ENCODE measurements at regions not wholly inside any gene's neighbourhood (a gene's known extent, or its start where the extent isn't known, plus 50 kb on each side); places are given as distances from the start of the nearest gene placed in this dataset.

- DNase-seq (ENCODE audit: low read depth in 2 of 2), result no peak
Observed at GRCh38 chr10:83934641-83935338, 204.5 kb upstream of the GHITM start.

- no peak for DNase-seq (ENCODE audit: low read depth in 2 of 2)
Observed at GRCh38 chr10:83935339-83935736, 204.0 kb upstream of the GHITM start.

GRCh38 chr10:83935911-83936310, 203.4 kb upstream of the GHITM start:
- DNase-seq (ENCODE audit: low read depth in 2 of 2), result no peak

- no peak for DNase-seq (ENCODE audit: low read depth in 2 of 2)
Observed at GRCh38 chr10:83937161-83937560, 202.1 kb upstream of the GHITM start.

DNA sequence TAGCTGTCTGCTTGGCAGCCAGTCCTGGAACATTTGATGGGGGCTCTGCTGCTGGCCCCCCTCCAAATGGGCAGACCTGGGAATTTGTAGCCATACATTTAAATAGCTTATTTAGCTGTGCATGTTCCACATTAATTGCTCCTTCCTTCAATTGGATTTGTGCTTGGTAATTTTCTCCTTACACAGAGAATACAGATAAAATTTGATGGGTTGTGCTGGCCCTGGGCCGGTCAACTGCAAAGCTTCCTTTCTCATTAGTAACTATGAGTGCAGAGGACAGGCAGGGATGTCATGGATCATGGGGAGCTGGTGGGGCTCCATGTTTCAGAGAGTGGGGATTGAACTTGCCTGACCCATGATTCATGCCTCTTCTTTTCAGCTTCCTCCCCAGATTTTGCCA, 201.5 kb upstream of the GHITM start:
- no peak for DNase-seq (ENCODE audit: low read depth in 2 of 2)

DNA sequence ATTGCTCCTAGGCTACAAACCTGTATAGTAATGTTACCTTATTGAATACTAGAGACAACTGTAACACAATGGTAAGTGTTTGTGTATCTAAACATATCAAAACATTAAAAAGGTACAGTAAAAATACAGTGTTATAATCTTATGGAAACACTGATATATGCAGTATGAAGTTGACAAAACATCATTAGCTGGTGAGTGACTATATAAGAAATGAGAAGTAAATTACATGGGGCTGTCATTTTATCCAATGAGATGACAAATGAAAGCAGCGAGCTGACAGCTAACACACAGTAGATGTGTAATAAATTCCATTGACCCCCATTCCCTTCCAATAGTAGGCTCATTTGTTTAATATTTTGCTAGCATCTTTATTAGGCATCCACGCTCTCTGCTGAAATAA, 198.1 kb upstream of the GHITM start:
- no peak for DNase-seq (ENCODE audit: low read depth in 2 of 2)

GRCh38 chr10:83942410-83942809, 196.9 kb upstream of the GHITM start:
- DNase-seq (ENCODE audit: low read depth in 2 of 2), result no peak

DNA sequence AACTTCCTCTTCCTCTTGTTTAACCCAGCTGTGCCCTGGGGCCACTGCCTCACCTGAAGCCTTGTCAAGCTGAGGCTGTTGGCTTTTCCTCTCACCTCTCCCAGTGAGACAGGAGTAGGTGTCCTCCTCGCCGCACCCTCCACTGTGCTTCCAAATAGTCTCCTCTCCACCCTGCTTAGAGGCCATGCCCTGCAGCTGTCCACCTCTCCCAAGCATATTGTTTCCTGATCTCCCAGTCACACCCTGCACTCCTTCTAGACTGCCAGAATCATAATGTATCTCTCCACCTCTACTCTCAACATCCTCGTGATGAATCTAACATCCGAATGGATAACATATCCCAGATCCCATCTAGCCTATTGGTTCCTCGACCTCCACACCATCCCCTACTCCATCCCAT, 196.3 kb upstream of the GHITM start:
- no peak for DNase-seq (ENCODE audit: low read depth in 2 of 2)

DNA sequence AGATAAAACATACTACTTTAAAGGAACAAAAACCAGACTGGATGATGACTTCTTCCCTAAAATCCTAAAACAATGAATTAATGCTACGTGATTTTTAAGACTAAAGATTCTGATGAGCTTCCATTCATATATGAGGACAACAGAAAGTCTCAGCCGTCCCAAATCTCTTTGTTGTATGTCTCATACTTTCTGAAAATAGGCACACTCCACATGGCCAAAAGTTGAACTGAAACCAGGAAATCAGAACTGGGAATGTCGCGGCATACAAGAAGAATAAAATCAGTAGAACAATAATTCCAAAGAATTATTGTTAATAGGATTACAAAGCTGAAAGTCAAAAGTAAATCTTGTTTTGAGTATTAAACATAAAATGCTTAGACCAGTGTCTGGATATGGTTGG, 195.4 kb upstream of the GHITM start:
- DNase-seq (ENCODE audit: low read depth in 2 of 2), result no peak

- DNase-seq (ENCODE audit: low read depth in 2 of 2), result no peak
Observed at GRCh38 chr10:83945982-83946718, 193.2 kb upstream of the GHITM start.

GRCh38 chr10:83952314-83952713, 187.0 kb upstream of the GHITM start:
- DNase-seq (ENCODE audit: low read depth in 2 of 2), result no peak

- DNase-seq (ENCODE audit: low read depth in 2 of 2), result no peak
Observed at GRCh38 chr10:83953589-83953988, 185.7 kb upstream of the GHITM start.

DNA sequence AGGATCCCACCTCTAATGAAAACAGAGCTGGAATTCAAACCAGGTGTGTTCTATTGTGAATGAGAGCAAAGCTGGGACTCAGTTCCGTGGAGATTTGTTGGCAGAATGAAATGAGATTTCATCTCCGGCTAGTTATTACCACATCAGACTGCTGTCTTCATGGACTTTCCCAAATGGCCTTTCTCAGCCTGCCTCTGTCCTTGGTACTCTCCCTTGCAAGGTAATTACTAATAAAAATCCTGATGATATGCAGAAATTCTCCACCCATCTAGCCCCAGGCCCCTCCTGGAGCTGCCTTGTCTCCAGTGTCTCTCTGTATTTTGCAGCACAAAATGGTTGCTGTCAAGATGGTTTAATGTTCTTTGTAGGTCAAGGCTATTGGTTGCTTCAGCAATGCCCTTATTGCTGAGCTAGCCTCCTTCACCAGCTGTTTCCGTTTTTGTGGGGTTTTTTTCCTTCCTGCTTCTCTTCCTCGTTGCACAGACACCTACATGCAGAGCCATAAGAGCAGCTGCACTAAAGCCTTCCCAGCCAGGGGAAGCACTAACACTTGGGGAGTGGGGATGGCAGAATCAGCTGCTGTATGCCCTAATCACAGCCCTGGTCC, 185.0 kb upstream of the GHITM start:
- no peak for DNase-seq (ENCODE audit: low read depth in 2 of 2)

- no peak for DNase-seq (ENCODE audit: low read depth in 2 of 2)
Observed at GRCh38 chr10:83955406-83955805, 183.9 kb upstream of the GHITM start.

GRCh38 chr10:83957168-83957947, 182.0 kb upstream of the GHITM start:
- no peak for DNase-seq (ENCODE audit: low read depth in 2 of 2)

- no peak for DNase-seq (ENCODE audit: low read depth in 2 of 2)
Observed at GRCh38 chr10:83959328-83959727, 180.0 kb upstream of the GHITM start.

DNA sequence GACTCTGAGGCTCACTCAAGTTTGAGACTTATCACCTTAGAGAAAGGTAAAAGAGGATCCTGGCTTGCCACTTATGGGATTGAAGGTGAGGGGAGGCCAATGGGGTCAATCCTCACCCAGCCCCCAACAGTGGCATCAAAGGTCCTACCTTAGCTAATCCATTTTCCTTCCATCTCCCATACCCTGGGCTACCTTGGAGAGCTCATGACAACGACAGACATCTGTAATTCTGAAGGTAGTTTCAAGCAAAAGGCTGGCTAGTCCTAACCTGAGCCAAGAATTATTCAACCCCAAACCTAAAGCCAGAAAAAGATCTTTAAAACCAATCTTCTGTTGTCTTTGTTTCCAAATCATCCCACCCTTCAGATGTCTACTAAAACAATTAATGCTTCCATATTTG, 179.2 kb upstream of the GHITM start:
- DNase-seq (ENCODE audit: low read depth in 2 of 2), result no peak

DNA sequence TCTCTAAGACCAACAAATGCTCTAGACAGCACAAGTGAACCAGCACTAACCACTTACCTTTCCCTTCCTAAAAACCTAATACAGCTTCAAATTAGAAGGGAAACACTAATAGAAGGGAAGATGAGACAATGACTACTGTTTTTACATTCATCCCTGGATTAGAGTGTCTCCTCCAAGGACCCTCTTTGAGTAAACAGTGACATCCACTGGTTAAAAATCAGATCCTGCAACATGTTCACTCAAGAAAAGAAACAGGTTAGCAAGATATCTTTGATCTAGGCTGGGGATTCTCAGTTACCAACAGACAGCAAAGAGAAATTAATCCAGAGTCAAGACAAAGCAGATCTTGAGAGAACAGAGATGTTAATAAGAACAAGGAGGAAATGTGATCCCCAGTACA, 177.7 kb upstream of the GHITM start:
- DNase-seq (ENCODE audit: low read depth in 2 of 2), result no peak

GRCh38 chr10:83963446-83963845, 175.9 kb upstream of the GHITM start:
- DNase-seq (ENCODE audit: low read depth in 2 of 2), result no peak

DNA sequence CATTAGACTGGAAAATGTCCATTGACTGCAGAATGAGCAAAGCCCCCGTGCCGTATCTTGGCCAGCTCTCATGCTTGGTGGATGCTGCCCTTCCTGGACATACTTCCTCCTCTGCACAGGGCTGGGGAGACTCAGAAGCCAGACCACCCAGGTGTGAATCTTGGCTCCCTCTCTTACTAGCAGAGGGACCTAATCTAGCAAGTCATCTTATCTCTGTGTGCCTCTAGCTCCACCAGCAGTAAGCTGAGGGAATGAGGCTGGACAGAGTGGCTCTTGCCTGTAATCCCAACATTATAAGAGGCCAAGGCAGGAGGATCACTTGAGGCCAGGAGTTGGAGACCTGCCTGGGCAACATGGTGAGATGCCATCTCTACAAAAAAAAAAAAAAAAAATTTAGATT, 173.8 kb upstream of the GHITM start:
- DNase-seq (ENCODE audit: low read depth in 2 of 2), result no peak

GRCh38 chr10:83968052-83968451, 171.3 kb upstream of the GHITM start:
- no peak for DNase-seq (ENCODE audit: low read depth in 2 of 2)

GRCh38 chr10:83978681-83979383, 160.5 kb upstream of the GHITM start:
- no peak for DNase-seq (ENCODE audit: low read depth in 2 of 2)
